Lung (tissue), 11 donors: ENCODE measurements at regions not wholly inside any gene's neighbourhood (a gene's known extent, or its start where the extent isn't known, plus 50 kb on each side); places are given as distances from the start of the nearest gene placed in this dataset.

Experiments used
- ATAC-seq: fragments of 200-7000 bp; cut with Tn5 transposase; one replicate; pipeline ENCODE4 v1.9.1; 2020; ENCODE audit warnings: moderate number of reproducible peaks; ENCODE audit not compliant: insufficient read depth, low FRiP score
- DNase-seq, 3 donors: peaks; one replicate each; pipeline ENCODE4 v3.0.0-alpha.2; 2013 to 2017
- H3K27ac ChIP-seq, 2 donors: one replicate each; pipeline ENCODE4 v1.5.1; 2013; ENCODE audit warnings: mild to moderate bottlenecking in 2 of 2, moderate library complexity in 2 of 2, control low read depth in 1 of 2, inconsistent platforms in 1 of 2, low read depth in 1 of 2, low read length in 1 of 2
- H3K27me3 ChIP-seq, 3 donors: one replicate each; pipeline ENCODE4 v1.5.1; 2013; ENCODE audit warnings: low read length in 2 of 3; ENCODE audit not compliant: control insufficient read depth in 3 of 3, insufficient read depth in 3 of 3
- H3K36me3 ChIP-seq, 4 donors: one replicate each; pipeline ENCODE4 v1.5.1; 2013; ENCODE audit warnings: low read length in 4 of 4, mild to moderate bottlenecking in 1 of 4, moderate library complexity in 1 of 4; ENCODE audit not compliant: control insufficient read depth in 4 of 4, insufficient read depth in 4 of 4
- H3K4me1 ChIP-seq, 5 donors: one replicate each; pipeline ENCODE4 v1.5.1; 2013; ENCODE audit warnings: low read length in 5 of 5, mild to moderate bottlenecking in 2 of 5, moderate library complexity in 1 of 5; ENCODE audit not compliant: control insufficient read depth in 5 of 5, insufficient read depth in 5 of 5
- H3K4me3 ChIP-seq: one replicate; pipeline ENCODE4 v1.5.1; 2013; ENCODE audit warnings: mild to moderate bottlenecking, control low read depth, moderate library complexity
- H3K9ac ChIP-seq, 2 donors: one replicate each; pipeline ENCODE4 v1.5.1; 2013; ENCODE audit warnings: low read length in 2 of 2, control low read depth in 1 of 2; ENCODE audit not compliant: insufficient read depth in 1 of 2
- H3K9me3 ChIP-seq, 4 donors: one replicate each; pipeline ENCODE4 v1.5.1; 2013; ENCODE audit warnings: low read length in 3 of 4, mild to moderate bottlenecking in 1 of 4, moderate library complexity in 1 of 4; ENCODE audit not compliant: control insufficient read depth in 4 of 4, insufficient read depth in 3 of 4
- WGBS, 2 donors: extraction: QIAGEN DNeasy Blood & Tissue Kit; methylation state at CpG; one replicate each; pipeline ENCODE4 v1.1.7; 2013; 5-methylcytosine and 5-hydroxymethylcytosine counted together
- TF ChIP-seq, protein P1 (sequence below): IDR thresholded peaks from 2 replicates; pipeline ENCODE4 v1.5.1; 2012; ENCODE audit warnings: mild to moderate bottlenecking; ENCODE audit errors: control extremely low read depth, extremely low read depth
- donor health status: control.
- donor health status: control.
- donor health status: Bipolar disorder and iron deficiency.
- donor health status: healthy.
- donor health status: DM: yes; HTN: yes; CAD: no.

- TF ChIP-seq, protein P1, sequence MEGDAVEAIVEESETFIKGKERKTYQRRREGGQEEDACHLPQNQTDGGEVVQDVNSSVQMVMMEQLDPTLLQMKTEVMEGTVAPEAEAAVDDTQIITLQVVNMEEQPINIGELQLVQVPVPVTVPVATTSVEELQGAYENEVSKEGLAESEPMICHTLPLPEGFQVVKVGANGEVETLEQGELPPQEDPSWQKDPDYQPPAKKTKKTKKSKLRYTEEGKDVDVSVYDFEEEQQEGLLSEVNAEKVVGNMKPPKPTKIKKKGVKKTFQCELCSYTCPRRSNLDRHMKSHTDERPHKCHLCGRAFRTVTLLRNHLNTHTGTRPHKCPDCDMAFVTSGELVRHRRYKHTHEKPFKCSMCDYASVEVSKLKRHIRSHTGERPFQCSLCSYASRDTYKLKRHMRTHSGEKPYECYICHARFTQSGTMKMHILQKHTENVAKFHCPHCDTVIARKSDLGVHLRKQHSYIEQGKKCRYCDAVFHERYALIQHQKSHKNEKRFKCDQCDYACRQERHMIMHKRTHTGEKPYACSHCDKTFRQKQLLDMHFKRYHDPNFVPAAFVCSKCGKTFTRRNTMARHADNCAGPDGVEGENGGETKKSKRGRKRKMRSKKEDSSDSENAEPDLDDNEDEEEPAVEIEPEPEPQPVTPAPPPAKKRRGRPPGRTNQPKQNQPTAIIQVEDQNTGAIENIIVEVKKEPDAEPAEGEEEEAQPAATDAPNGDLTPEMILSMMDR: no peak
- Histone ChIP-seq H3K27ac (no peak overlapping the region), H3K4me3 (no peak overlapping the region), H3K27me3 (no peaks in the 10 kb centered on the region), H3K9me3 (peaks cover 0 to 3% (median 0%) of the 10 kb centered on the region in 4 donors), H3K4me1 (peaks cover 0 to 5% (median 1%) of the 10 kb centered on the region in 5 donors), H3K36me3 (no peaks in the 10 kb centered on the region), H3K9ac (no peak overlapping the region)
- 85 to 89% methylated on average over 16 of the region's 16 CpGs for WGBS, 2 donors
- no peak for DNase-seq
- no peak for ATAC-seq
These were observed 253.1 kb downstream of the SIPA1L2 start for GRCh38 chr1:232376632-232377493.

GRCh38 chr1:232372841-232373440, 257.0 kb downstream of the SIPA1L2 start:
- no peak for ATAC-seq
- no peak for DNase-seq
- Histone ChIP-seq H3K4me3 (no peak overlapping the region), H3K9ac (no peak overlapping the region), H3K4me1 (peaks cover 0 to 5% (median 0%) of the 10 kb centered on the region in 5 donors), H3K27ac (no peak overlapping the region), H3K36me3 (no peaks in the 10 kb centered on the region), H3K9me3 (peaks cover 0 to 3% (median 0%) of the 10 kb centered on the region in 4 donors), H3K27me3 (no peaks in the 10 kb centered on the region)
- 91 to 93% methylated on average over 11 of the region's 11 CpGs for WGBS, 2 donors
- TF ChIP-seq, protein P1: no peak

GRCh38 chr1:232372431-232372830, 257.5 kb downstream of the SIPA1L2 start:
- ATAC-seq (no peak), DNase-seq (no peak)
- Histone ChIP-seq H3K27ac (no peak overlapping the region), H3K36me3 (no peaks in the 10 kb centered on the region), H3K4me3 (no peak overlapping the region), H3K9ac (no peak overlapping the region), H3K27me3 (no peaks in the 10 kb centered on the region), H3K4me1 (peaks cover 0 to 5% (median 0%) of the 10 kb centered on the region in 5 donors), H3K9me3 (peaks cover 0 to 3% (median 0%) of the 10 kb centered on the region in 4 donors)
- TF ChIP-seq, protein P1: no peak
- 90 to 94% methylated on average over 13 of the region's 13 CpGs for WGBS, 2 donors
